Epidermal melanocyte (primary cell): ENCODE measurements at regions not wholly inside any gene's neighbourhood (a gene's known extent, or its start where the extent isn't known, plus 50 kb on each side); places are given as distances from the start of the nearest gene placed in this dataset.
"Not testable (repeated sequence)": the region's sequence is repeated elsewhere in the genome, so short reads cannot be mapped to it uniquely, and the experiment has no call there.

Experiments
- DNase-seq: peaks from one replicate; pipeline ENCODE4 v3.0.0; 2011; ENCODE audit warnings: low spot score; ENCODE audit not compliant: insufficient read length

GRCh38 chr3:144023543-144023942, 51.9 kb downstream of the DIPK2A start:
- DNase-seq = not testable (repeated sequence)

GRCh38 chr3:144028798-144029411, 57.3 kb downstream of the DIPK2A start:
- no peak for DNase-seq

- DNase-seq = no peak
Measured at GRCh38 chr3:144029769-144030168, 58.1 kb downstream of the DIPK2A start.

- no peak for DNase-seq
Measured at GRCh38 chr3:144031938-144032337, 60.3 kb downstream of the DIPK2A start.

- DNase-seq = no peak
Measured at GRCh38 chr3:144032531-144033239, 61.1 kb downstream of the DIPK2A start.

- no peak for DNase-seq
Measured at GRCh38 chr3:144033240-144033589, 61.6 kb downstream of the DIPK2A start.

- no peak for DNase-seq
Measured at GRCh38 chr3:144033863-144034262, 62.2 kb downstream of the DIPK2A start.

- DNase-seq = no peak
Measured at GRCh38 chr3:144034715-144035290, 63.2 kb downstream of the DIPK2A start.

GRCh38 chr3:144036498-144036897, 64.9 kb downstream of the DIPK2A start:
- no peak for DNase-seq

- no peak for DNase-seq
Measured at GRCh38 chr3:144039661-144040060, 68.0 kb downstream of the DIPK2A start.

- DNase-seq = no peak
Measured at GRCh38 chr3:144041960-144042556, 70.4 kb downstream of the DIPK2A start.

- no peak for DNase-seq
Measured at GRCh38 chr3:144045766-144046165, 74.1 kb downstream of the DIPK2A start.

GRCh38 chr3:144049374-144049773, 77.8 kb downstream of the DIPK2A start:
- DNase-seq = no peak

GRCh38 chr3:144051211-144051610, 79.6 kb downstream of the DIPK2A start:
- DNase-seq = no peak

- DNase-seq = no peak
Measured at GRCh38 chr3:144052275-144052674, 80.7 kb downstream of the DIPK2A start.

- no peak for DNase-seq
Measured at GRCh38 chr3:144053121-144053520, 81.5 kb downstream of the DIPK2A start.

- no peak for DNase-seq
Measured at GRCh38 chr3:144054766-144055165, 83.1 kb downstream of the DIPK2A start.

- DNase-seq = no peak
Measured at GRCh38 chr3:144055604-144056003, 84.0 kb downstream of the DIPK2A start.

- DNase-seq = no peak
Measured at GRCh38 chr3:144058713-144059112, 87.1 kb downstream of the DIPK2A start.

- DNase-seq = no peak
Measured at GRCh38 chr3:144059481-144059880, 87.9 kb downstream of the DIPK2A start.

GRCh38 chr3:144060881-144061280, 89.3 kb downstream of the DIPK2A start:
- DNase-seq = no peak

- no peak for DNase-seq
Measured at GRCh38 chr3:144063306-144063705, 91.7 kb downstream of the DIPK2A start.

- DNase-seq = no peak
Measured at GRCh38 chr3:144067059-144067458, 95.4 kb downstream of the DIPK2A start.
